Uterus (tissue), 3 donors: ENCODE measurements at regions not wholly inside any gene's neighbourhood (a gene's known extent, or its start where the extent isn't known, plus 50 kb on each side); places are given as distances from the start of the nearest gene placed in this dataset.
A peak's percentile ranks its signal among the peaks of the same experiment; 100 is the strongest.

Experiments
- DNase-seq, 2 donors: peaks; one replicate each; pipeline ENCODE4 v3.0.0-alpha.2; 2019 to 2020
- H3K27ac ChIP-seq, 2 donors: fragments of 200-600 bp; sonication (generic); 1 replicate in 1 of 2; 2 replicates in 1 of 2; pipeline ENCODE4 v1.5.1; 2016 to 2018
- H3K27me3 ChIP-seq, 2 donors: fragments of 200-600 bp; sonication (generic); one replicate each; pipeline ENCODE4 v1.5.1; 2018 to 2019; ENCODE audit warnings: control low read depth in 1 of 2
- H3K36me3 ChIP-seq, 2 donors: fragments of 200-600 bp; sonication (generic); one replicate each; pipeline ENCODE4 v1.5.1; 2019; ENCODE audit warnings: control low read depth in 1 of 2
- H3K4me1 ChIP-seq, 2 donors: fragments of 200-600 bp; sonication (generic); one replicate each; pipeline ENCODE4 v1.5.1; 2018 to 2019; ENCODE audit warnings: control low read depth in 1 of 2
- H3K4me3 ChIP-seq, 2 donors: fragments of 200-600 bp; sonication (generic); 1 replicate in 1 of 2; 2 replicates in 1 of 2; pipeline ENCODE4 v1.5.1; 2018 to 2019; ENCODE audit warnings: mild to moderate bottlenecking in 1 of 2
- H3K9me3 ChIP-seq, 2 donors: fragments of 200-600 bp; sonication (generic); one replicate each; pipeline ENCODE4 v1.5.1; 2019; ENCODE audit warnings: control low read depth in 1 of 2
- POLR2A ChIP-seq, 2 donors: fragments of 450-650 bp; IDR thresholded peaks; one replicate each; pipeline ENCODE4 v1.6.1; 2016; ENCODE audit warnings: antibody characterized with exemption in 2 of 2, mild to moderate bottlenecking in 1 of 2, moderate library complexity in 1 of 2
- intact Hi-C: fragments of 100-400 bp; cut with DNase I; formaldehyde crosslinking; loops from one replicate; pipeline ENCODE4 v1.15.1; 2023; ENCODE audit warnings: low total_unique reads
- TF ChIP-seq, protein P1 (sequence below), 4 experiments: fragments of 200-600 bp in 2 of 4; fragments of 450-650 bp in 2 of 4; sonication (generic) in 2 of 4; IDR thresholded peaks; one replicate each; pipeline ENCODE4 v1.5.1; 2016 to 2019; ENCODE audit warnings: antibody characterized with exemption in 4 of 4, mild to moderate bottlenecking in 2 of 4, moderate library complexity in 1 of 4
- donor health status: DM: yes; HTN: yes; CAD: no.

- TF ChIP-seq, protein P1, sequence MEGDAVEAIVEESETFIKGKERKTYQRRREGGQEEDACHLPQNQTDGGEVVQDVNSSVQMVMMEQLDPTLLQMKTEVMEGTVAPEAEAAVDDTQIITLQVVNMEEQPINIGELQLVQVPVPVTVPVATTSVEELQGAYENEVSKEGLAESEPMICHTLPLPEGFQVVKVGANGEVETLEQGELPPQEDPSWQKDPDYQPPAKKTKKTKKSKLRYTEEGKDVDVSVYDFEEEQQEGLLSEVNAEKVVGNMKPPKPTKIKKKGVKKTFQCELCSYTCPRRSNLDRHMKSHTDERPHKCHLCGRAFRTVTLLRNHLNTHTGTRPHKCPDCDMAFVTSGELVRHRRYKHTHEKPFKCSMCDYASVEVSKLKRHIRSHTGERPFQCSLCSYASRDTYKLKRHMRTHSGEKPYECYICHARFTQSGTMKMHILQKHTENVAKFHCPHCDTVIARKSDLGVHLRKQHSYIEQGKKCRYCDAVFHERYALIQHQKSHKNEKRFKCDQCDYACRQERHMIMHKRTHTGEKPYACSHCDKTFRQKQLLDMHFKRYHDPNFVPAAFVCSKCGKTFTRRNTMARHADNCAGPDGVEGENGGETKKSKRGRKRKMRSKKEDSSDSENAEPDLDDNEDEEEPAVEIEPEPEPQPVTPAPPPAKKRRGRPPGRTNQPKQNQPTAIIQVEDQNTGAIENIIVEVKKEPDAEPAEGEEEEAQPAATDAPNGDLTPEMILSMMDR (IDR thresholded peaks at IDR 0.05) = no peak
- TF ChIP-seq POLR2A (IDR thresholded peaks at IDR 0.05) = no peak
- Histone ChIP-seq H3K4me1 (peaks cover 0 to 5% of the 10 kb centered on the region in 2 donors), H3K27me3 (no peaks in the 10 kb centered on the region), H3K36me3 (no peaks in the 10 kb centered on the region), H3K9me3 (no peaks in the 10 kb centered on the region), H3K4me3 (no peak overlapping the region), H3K27ac (no peak overlapping the region)
- intact Hi-C loops = loop anchor here (5.0 kb wide), 1 partner anchor 50 kb away; no protein-coding TSS in a partner anchor
- no peak for DNase-seq
Measured at GRCh38 chr6:30826961-30827342, 57.4 kb upstream of the DDR1 start.

DNA sequence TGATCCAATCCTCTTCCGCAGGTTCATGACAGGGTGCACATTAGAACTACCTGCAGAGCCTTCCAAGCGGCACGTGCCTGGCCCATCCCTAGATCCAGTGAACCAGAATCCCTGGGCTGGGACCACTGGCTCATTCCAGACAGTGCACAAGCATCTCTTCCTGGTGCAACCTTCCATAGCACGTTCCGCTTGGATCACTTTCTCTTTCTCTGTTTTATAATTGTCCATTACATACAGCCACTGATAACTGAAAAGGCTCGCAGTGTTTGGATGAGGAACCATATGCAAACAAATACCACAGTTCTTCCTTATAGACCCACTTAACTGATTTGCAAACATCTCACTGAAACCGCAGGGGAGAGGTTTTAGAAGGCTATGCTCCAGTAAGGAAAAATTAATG is 59.6 kb upstream of the DDR1 start:
- DNase-seq = no peak
- TF ChIP-seq, protein P1 (IDR thresholded peaks at IDR 0.05) = no peak
- TF ChIP-seq POLR2A (IDR thresholded peaks at IDR 0.05) = no peak
- H3K9me3 ChIP-seq = no peaks in the 10 kb centered on the region
- no peak overlapping the region for H3K4me3 ChIP-seq
- intact Hi-C loops = loop anchor here (5.0 kb wide), 1 partner anchor 53 kb away; no protein-coding TSS in a partner anchor
- no peaks in the 10 kb centered on the region for H3K27me3 ChIP-seq
- H3K27ac ChIP-seq = no peak overlapping the region
- peaks cover 0 to 5% of the 10 kb centered on the region in 2 donors for H3K4me1 ChIP-seq
- no peaks in the 10 kb centered on the region for H3K36me3 ChIP-seq

DNA sequence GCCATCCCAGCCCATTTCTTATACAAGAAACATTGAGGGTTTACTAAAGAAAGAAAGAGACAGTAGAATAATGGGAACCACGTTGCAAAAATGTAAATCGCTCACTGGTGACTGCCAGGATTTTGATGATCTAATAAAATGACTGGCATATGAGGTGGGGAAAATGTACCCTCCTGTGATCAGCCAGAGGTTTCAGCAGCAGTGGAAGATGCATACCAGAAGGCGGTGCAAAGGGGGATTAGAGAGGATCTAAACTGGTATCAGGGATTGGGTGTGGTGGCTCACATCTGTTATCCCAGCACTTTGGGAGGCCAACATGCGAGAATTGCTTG is 60.8 kb upstream of the DDR1 start:
- H3K27me3 ChIP-seq = no peaks in the 10 kb centered on the region
- intact Hi-C loops = no loop called here
- H3K27ac ChIP-seq = no peak overlapping the region
- peaks cover 0 to 5% of the 10 kb centered on the region in 2 donors for H3K4me1 ChIP-seq
- no peaks in the 10 kb centered on the region for H3K36me3 ChIP-seq
- no peaks in the 10 kb centered on the region for H3K9me3 ChIP-seq
- TF ChIP-seq POLR2A (IDR thresholded peaks at IDR 0.05) = no peak
- TF ChIP-seq, protein P1 (IDR thresholded peaks at IDR 0.05) = no peak
- H3K4me3 ChIP-seq = no peak overlapping the region
- no peak for DNase-seq

- H3K27me3 ChIP-seq = no peaks in the 10 kb centered on the region
- TF ChIP-seq POLR2A (IDR thresholded peaks at IDR 0.05) = no peak
- TF ChIP-seq, protein P1 (IDR thresholded peaks at IDR 0.05) = peak; percentile 40 to 54 (median 49)
- intact Hi-C loops = no loop called here
- H3K4me1 ChIP-seq = peaks cover 0 to 5% of the 10 kb centered on the region in 2 donors
- no peaks in the 10 kb centered on the region for H3K9me3 ChIP-seq
- no peak for DNase-seq
- H3K27ac ChIP-seq = peak overlapping the region in 1 of 2 donors; percentile 38
- no peaks in the 10 kb centered on the region for H3K36me3 ChIP-seq
- no peak overlapping the region for H3K4me3 ChIP-seq
Measured at GRCh38 chr6:30821862-30822784, 62.2 kb upstream of the DDR1 start.

DNA sequence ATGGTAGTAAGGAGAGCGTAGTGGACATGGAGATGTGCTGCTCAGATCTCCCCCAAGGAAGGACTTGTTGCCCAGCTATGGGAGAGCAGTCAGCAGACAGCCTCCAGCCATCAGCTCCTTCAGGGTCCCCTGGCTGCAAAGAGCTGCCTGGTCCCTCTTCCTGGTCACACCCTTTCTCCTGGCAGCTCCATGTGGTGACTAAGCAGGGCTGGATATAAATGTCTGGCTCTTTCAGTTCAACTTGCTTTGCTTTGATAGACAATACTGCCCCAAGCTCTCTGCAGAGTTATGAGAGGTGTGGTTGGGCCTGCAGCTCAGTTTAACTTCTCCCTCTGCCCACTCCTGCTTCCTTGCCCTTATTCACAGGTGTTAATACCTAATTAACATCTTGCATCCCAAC is 64.1 kb upstream of the DDR1 start:
- intact Hi-C loops = no loop called here
- peaks cover 0 to 5% of the 10 kb centered on the region in 2 donors for H3K4me1 ChIP-seq
- no peak for TF ChIP-seq POLR2A (IDR thresholded peaks at IDR 0.05)
- TF ChIP-seq, protein P1 (IDR thresholded peaks at IDR 0.05) = peak in 1 of 4 experiments; percentile 9
- no peak overlapping the region for H3K4me3 ChIP-seq
- no peak for DNase-seq
- H3K36me3 ChIP-seq = no peaks in the 10 kb centered on the region
- no peak overlapping the region for H3K27ac ChIP-seq
- no peaks in the 10 kb centered on the region for H3K27me3 ChIP-seq
- no peaks in the 10 kb centered on the region for H3K9me3 ChIP-seq
